OCI-LY1 (cell line): ENCODE measurements at regions not wholly inside any gene's neighbourhood (a gene's known extent, or its start where the extent isn't known, plus 50 kb on each side); places are given as distances from the start of the nearest gene placed in this dataset.

Experiments
- CTCF ChIP-seq: fragments of 200-600 bp; sonication (generic), shearing (Covaris generic); IDR thresholded peaks from 2 replicates; pipeline ENCODE4 v1.5.1; 2017; ENCODE audit warnings: mild to moderate bottlenecking, antibody characterized with exemption, low read length, moderate library complexity, mixed read lengths
- EZH2 ChIP-seq: fragments of 200-600 bp; sonication (generic), shearing (Covaris generic); IDR thresholded peaks from 2 replicates; pipeline ENCODE4 v1.8.0; 2017; ENCODE audit warnings: borderline replicate concordance, mixed run types, mild to moderate bottlenecking, antibody characterized with exemption, low read length, moderate library complexity, mixed read lengths

GRCh38 chr7:68458010-68458908, 1140.0 kb upstream of the AUTS2 start:
- no peak for TF ChIP-seq CTCF
- TF ChIP-seq EZH2: no peak
